K562 (cell line): ENCODE measurements at regions not wholly inside any gene's neighbourhood (a gene's known extent, or its start where the extent isn't known, plus 50 kb on each side); places are given as distances from the start of the nearest gene placed in this dataset.
"Not testable (repeated sequence)": the region's sequence is repeated elsewhere in the genome, so short reads cannot be mapped to it uniquely, and the experiment has no call there.

Experiments
- ATAC-seq: fragments of 200-7000 bp; cut with Tn5 transposase; 3 replicates; pipeline ENCODE4 v1.9.1; 2020; ENCODE audit warnings: moderate library complexity
- BruUV-seq: library from RNA; stranded (reverse); fragments of 400-500 nt; replicated peaks from 2 replicates; lab custom pipeline; 2021; lab: Mats Ljungman, UMichigan
- CTCF ChIA-PET: fragments of 300-600 bp; formaldehyde crosslinking; extraction: SDS; loops from one replicate; lab custom pipeline; 2021; ENCODE audit warnings: low intra/inter-chr PET ratio; lab: Yijun Ruan, JAX
- POLR2A ChIA-PET: fragments of 300-600, 350-650 bp; sonication (Branson Sonifier 250); formaldehyde crosslinking; extraction: SDS; loops from one replicate; lab custom pipeline; 2021; ENCODE audit warnings: antibody characterized with exemption, inconsistent platforms; lab: Yijun Ruan, JAX
- DNase-seq, 4 experiments: peaks; one replicate each; pipeline versions ENCODE4 v3.0.0 to v3.0.0-alpha.2; 2011 to 2018; ENCODE audit warnings: low spot score in 3 of 4, mixed read lengths in 3 of 4; ENCODE audit errors: extremely low read depth in 1 of 4
- FAIRE-seq: peaks from 2 replicates; lab custom pipeline; 2011; peaks lifted over from hg19 to GRCh38; lab: Jason Lieb, UNC
- H2AFZ ChIP-seq: 2 replicates; pipeline ENCODE4 v1.6.0; 2011; ENCODE audit warnings: low read depth, low read length, control low read depth, inconsistent platforms
- H3K27ac ChIP-seq: fragments of 200-600 bp; 3 replicates; pipeline ENCODE4 v1.8.0; 2011; ENCODE audit warnings: low read depth, mild to moderate bottlenecking, control low read depth, inconsistent platforms, low read length, moderate library complexity, mixed read lengths; ENCODE audit errors: extremely low read depth
- H3K27me3 ChIP-seq, 2 experiments: fragments of 300-600 bp in 1 of 2; 2 replicates in 1 of 2; 3 replicates in 1 of 2; pipeline versions ENCODE4 v1.6.0 to v1.8.0; 2011; ENCODE audit warnings: inconsistent platforms in 2 of 2, low read length in 2 of 2, mild to moderate bottlenecking in 1 of 2, mixed read lengths in 1 of 2, moderate library complexity in 1 of 2; ENCODE audit not compliant: control insufficient read depth in 2 of 2, insufficient read depth in 2 of 2
- H3K36me3 ChIP-seq: fragments of 300-600 bp; 3 replicates; pipeline ENCODE4 v1.8.0; 2011; ENCODE audit warnings: mild to moderate bottlenecking, low read length, inconsistent platforms; ENCODE audit not compliant: control insufficient read depth, insufficient read depth
- H3K4me1 ChIP-seq, 2 experiments: fragments of 200-600 bp in 1 of 2; replicated peaks in 1 of 2; 2 replicates in 1 of 2; 3 replicates in 1 of 2; pipeline versions ENCODE4 v1.5.1 to v1.8.0; 2011; ENCODE audit warnings: inconsistent platforms in 2 of 2, low read length in 2 of 2, mild to moderate bottlenecking in 1 of 2, mixed read lengths in 1 of 2, moderate library complexity in 1 of 2; ENCODE audit not compliant: control insufficient read depth in 2 of 2, insufficient read depth in 2 of 2
- H3K4me2 ChIP-seq: 2 replicates; pipeline ENCODE4 v1.6.1; 2011; ENCODE audit warnings: low read length, control low read depth, inconsistent platforms, mixed read lengths; ENCODE audit not compliant: insufficient read depth
- H3K4me3 ChIP-seq: fragments of 200-600 bp; sonication (generic), shearing (Covaris generic); 2 replicates; pipeline ENCODE4 v1.5.1; 2016; ENCODE audit warnings: control low read depth, inconsistent platforms
- H3K79me2 ChIP-seq: fragments of 200-600 bp; 3 replicates; pipeline ENCODE4 v1.8.0; 2011; ENCODE audit warnings: low read length, inconsistent platforms; ENCODE audit not compliant: control insufficient read depth, insufficient read depth
- H3K9ac ChIP-seq, 2 experiments: 2 replicates each; pipeline versions ENCODE4 v1.6.0 to v1.6.1; 2011; ENCODE audit warnings: low read depth in 2 of 2, low read length in 2 of 2, control low read depth in 1 of 2, inconsistent platforms in 1 of 2, mild to moderate bottlenecking in 1 of 2, mixed read lengths in 1 of 2; ENCODE audit not compliant: insufficient read depth in 1 of 2
- H3K9me1 ChIP-seq: one replicate; pipeline ENCODE4 v1.6.0; 2011; ENCODE audit warnings: inconsistent platforms, mild to moderate bottlenecking, low read length, moderate library complexity; ENCODE audit not compliant: control insufficient read depth, insufficient read depth
- H3K9me3 ChIP-seq: replicated peaks from 2 replicates; pipeline ENCODE4 v1.5.1; 2011; ENCODE audit warnings: low read depth, low read length, inconsistent platforms; ENCODE audit not compliant: control insufficient read depth, insufficient read depth
- H4K20me1 ChIP-seq: replicated peaks from 2 replicates; pipeline ENCODE4 v1.6.1; 2011; ENCODE audit warnings: low read length, inconsistent platforms, mixed read lengths; ENCODE audit not compliant: control insufficient read depth, insufficient read depth
- RAD21 ChIP-seq, 2 experiments: fragments of 250-450 bp in 1 of 2; fragments of 450-650 bp in 1 of 2; sonication (Bioruptor Pico) in 1 of 2; formaldehyde crosslinking in 1 of 2; IDR thresholded peaks in 1 of 2; conservative IDR thresholded peaks in 1 of 2; 2 replicates each; pipeline versions ENCODE4 v1.4.0 to v1.8.0; 2020 to 2022; ENCODE audit warnings: mild to moderate bottlenecking in 2 of 2, moderate library complexity in 1 of 2
- WGBS: fragments of 100-300 bp; shearing (Covaris generic); methylation state at CpG from one replicate; pipeline ENCODE4 v1.1.6; 2016; ENCODE audit warnings: low coverage, mixed read lengths; ENCODE audit not compliant: insufficient coverage; ENCODE audit errors: missing lambda C conversion rate; 5-methylcytosine and 5-hydroxymethylcytosine counted together
- in situ Hi-C: fragments of 300-500 bp; cut with MboI; formaldehyde crosslinking; loops from 4 replicates; pipeline ENCODE4 v1.15.0; 2018; ENCODE audit warnings: inconsistent platforms, mixed read lengths
- intact Hi-C: fragments of 100-400 bp; cut with micrococcal nuclease; formaldehyde crosslinking; loops from 2 replicates; pipeline ENCODE4 v1.14.2; 2022
- TF ChIP-seq, protein P1 (sequence below), 3 experiments: IDR thresholded peaks in 2 of 3; conservative IDR thresholded peaks in 1 of 3; 2 replicates each; pipeline ENCODE4 v1.5.1; 2011 to 2012; ENCODE audit warnings: low read length in 3 of 3, mild to moderate bottlenecking in 3 of 3, control low read depth in 2 of 3, improper control_type of control experiment in 1 of 3, inconsistent platforms in 1 of 3, low read depth in 1 of 3, mixed read lengths in 1 of 3, moderate library complexity in 1 of 3; ENCODE audit not compliant: insufficient read depth in 2 of 3

DNA sequence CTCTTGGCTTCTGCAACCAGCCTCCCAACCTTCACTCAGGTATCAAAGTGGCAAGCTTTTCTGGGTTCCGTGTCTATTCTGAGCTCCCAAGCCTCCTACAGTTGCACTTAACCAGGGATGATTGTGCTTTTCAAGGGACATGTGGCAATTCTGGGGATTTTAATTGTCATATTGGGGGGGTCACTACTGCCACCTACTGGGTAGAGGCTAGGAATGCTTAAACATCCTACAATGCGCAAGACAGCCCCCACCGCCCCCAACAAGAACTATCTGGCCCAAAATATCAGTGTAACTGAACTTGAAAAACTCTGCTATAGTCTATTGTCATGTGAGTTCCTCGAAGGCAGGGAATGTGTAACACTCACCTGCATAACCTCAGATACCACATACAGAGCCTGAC, 201.5 kb downstream of the NPIPA8 start:
- H3K79me2 ChIP-seq, H3K4me2 ChIP-seq, H3K9me1 ChIP-seq, in situ Hi-C loops, POLR2A ChIA-PET, DNase-seq, intact Hi-C loops, H3K9ac ChIP-seq, H3K36me3 ChIP-seq, H3K27me3 ChIP-seq, CTCF ChIA-PET, BruUV-seq, H3K9me3 ChIP-seq, H4K20me1 ChIP-seq, H3K4me1 ChIP-seq, H3K4me3 ChIP-seq, H3K27ac ChIP-seq, H2AFZ ChIP-seq: not testable (repeated sequence)
- 44% methylated on average over 1 of the region's 4 CpGs for WGBS
- peak; percentile 82 for FAIRE-seq
- peak; percentile 85 for ATAC-seq

DNA sequence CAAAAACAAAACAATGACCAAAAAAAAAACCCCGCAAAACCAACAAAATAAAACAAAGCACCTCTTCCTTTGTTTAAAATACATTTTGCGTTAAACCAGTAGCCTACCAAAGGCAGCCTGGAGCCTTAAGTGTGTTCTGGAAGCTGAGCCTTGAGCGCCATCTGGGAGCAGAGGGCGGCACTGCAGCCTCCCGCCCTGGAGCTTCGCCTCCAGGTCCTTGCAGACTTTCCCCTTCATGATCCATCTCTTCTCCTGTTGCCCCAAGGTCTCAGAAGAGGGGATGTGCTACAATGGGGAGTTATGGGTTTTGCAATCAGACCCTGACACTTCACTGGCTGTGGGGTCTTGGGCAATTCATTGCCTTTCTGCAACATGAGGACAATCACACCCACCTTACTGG, 204.9 kb downstream of the NPIPA8 start:
- H3K4me1 ChIP-seq, H3K4me3 ChIP-seq, H3K27me3 ChIP-seq, intact Hi-C loops, H3K9me3 ChIP-seq, H3K79me2 ChIP-seq, POLR2A ChIA-PET, H3K4me2 ChIP-seq: not testable (repeated sequence)
- FAIRE-seq: peak; percentile 96
- WGBS: 0% methylated on average over 2 of the region's 6 CpGs
- TF ChIP-seq, protein P1, sequence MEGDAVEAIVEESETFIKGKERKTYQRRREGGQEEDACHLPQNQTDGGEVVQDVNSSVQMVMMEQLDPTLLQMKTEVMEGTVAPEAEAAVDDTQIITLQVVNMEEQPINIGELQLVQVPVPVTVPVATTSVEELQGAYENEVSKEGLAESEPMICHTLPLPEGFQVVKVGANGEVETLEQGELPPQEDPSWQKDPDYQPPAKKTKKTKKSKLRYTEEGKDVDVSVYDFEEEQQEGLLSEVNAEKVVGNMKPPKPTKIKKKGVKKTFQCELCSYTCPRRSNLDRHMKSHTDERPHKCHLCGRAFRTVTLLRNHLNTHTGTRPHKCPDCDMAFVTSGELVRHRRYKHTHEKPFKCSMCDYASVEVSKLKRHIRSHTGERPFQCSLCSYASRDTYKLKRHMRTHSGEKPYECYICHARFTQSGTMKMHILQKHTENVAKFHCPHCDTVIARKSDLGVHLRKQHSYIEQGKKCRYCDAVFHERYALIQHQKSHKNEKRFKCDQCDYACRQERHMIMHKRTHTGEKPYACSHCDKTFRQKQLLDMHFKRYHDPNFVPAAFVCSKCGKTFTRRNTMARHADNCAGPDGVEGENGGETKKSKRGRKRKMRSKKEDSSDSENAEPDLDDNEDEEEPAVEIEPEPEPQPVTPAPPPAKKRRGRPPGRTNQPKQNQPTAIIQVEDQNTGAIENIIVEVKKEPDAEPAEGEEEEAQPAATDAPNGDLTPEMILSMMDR (IDR thresholded peaks at IDR 0.05 in 2 of 3, conservative IDR thresholded peaks at IDR 0.05 in 1 of 3; ENCODE audit: insufficient read depth in 2 of 3, low read depth in 1 of 3, low read length in 3 of 3): peak; percentile 19 to 52 (median 26); a peak in 4 of 6 replicates
- TF ChIP-seq RAD21 (CRISPR knock-in tag; conservative IDR thresholded peaks at IDR 0.05 in 1 of 2, IDR thresholded peaks at IDR 0.05 in 1 of 2): 0 out of 4 replicates have a peak, but pooled peaks of 1 of the 2 experiments have one; percentile 17
- TF ChIP-seq, all 486 proteins: peak for 2; not testable (repeated sequence) for 484
- in situ Hi-C loops, CTCF ChIA-PET, H4K20me1 ChIP-seq, H3K9ac ChIP-seq, H2AFZ ChIP-seq, H3K27ac ChIP-seq, H3K36me3 ChIP-seq, DNase-seq, H3K9me1 ChIP-seq, BruUV-seq: not testable (repeated sequence)
- ATAC-seq: peak; percentile 88

DNA sequence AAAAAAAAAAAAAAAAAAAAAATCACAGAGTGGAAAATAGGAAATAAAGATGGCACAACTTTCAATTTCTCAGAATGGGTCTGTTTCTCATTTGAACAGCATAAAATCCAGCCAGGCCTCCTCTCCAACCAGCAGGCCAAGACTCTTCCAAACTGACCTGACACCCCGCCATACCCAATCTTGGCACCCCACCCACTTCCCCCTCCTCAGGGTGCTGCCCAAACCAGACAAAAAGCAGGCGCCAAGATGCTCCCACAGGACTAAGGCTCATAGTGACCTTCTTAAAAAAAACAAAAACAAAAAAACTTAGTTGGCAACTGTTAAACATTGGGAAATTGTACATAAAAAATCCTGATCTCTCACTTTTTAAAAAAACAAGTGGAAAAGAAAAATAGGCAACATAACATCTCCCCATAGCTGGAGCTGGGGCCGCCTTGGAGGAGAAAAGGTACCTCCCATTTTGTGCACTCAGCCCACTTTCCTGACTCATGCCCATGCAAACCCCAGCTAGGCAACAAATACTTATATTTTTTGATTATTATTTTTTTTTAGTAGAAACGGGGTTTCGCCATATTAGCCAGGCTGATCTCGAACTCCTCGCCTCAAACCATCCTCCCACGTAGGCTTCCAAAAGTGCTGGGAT, 205.9 kb downstream of the NPIPA8 start:
- H3K4me3 ChIP-seq, POLR2A ChIA-PET, H3K79me2 ChIP-seq, BruUV-seq, H3K27me3 ChIP-seq, intact Hi-C loops, ATAC-seq, H3K9me3 ChIP-seq, CTCF ChIA-PET, H4K20me1 ChIP-seq, H3K4me2 ChIP-seq, H3K4me1 ChIP-seq, H3K9ac ChIP-seq, DNase-seq, H2AFZ ChIP-seq, H3K27ac ChIP-seq, FAIRE-seq, H3K9me1 ChIP-seq, H3K36me3 ChIP-seq, in situ Hi-C loops: not testable (repeated sequence)
- 38% methylated on average over 4 of the region's 8 CpGs for WGBS
